Keratinocyte (primary cell): ENCODE measurements at regions not wholly inside any gene's neighbourhood (a gene's known extent, or its start where the extent isn't known, plus 50 kb on each side); places are given as distances from the start of the nearest gene placed in this dataset.
A peak's percentile ranks its signal among the peaks of the same experiment; 100 is the strongest.

Source experiments
- DNase-seq: peaks from one replicate; pipeline ENCODE4 v3.0.0-alpha.2; 2011; ENCODE audit warnings: low read depth, missing footprints, low spot score
- FAIRE-seq: peaks from 2 replicates; lab custom pipeline; 2011; peaks lifted over from hg19 to GRCh38; lab: Jason Lieb, UNC
- H2AFZ ChIP-seq: 2 replicates; pipeline ENCODE4 v1.6.0; 2012; ENCODE audit warnings: low read length, control low read depth, inconsistent platforms; ENCODE audit not compliant: control insufficient read depth
- H3K27ac ChIP-seq: 2 replicates; pipeline ENCODE4 v1.5.1; 2011; ENCODE audit warnings: low read length; ENCODE audit not compliant: control insufficient read depth, insufficient read depth
- H3K27me3 ChIP-seq: 3 replicates; pipeline ENCODE4 v1.6.0; 2011; ENCODE audit warnings: low read length; ENCODE audit not compliant: control insufficient read depth, insufficient read depth; ENCODE audit errors: extremely low read depth
- H3K36me3 ChIP-seq, 2 experiments: 2 replicates in 1 of 2; 3 replicates in 1 of 2; pipeline ENCODE4 v1.5.1; 2011; ENCODE audit warnings: low read length in 2 of 2, mild to moderate bottlenecking in 1 of 2; ENCODE audit not compliant: control insufficient read depth in 2 of 2, insufficient read depth in 2 of 2; ENCODE audit errors: extremely low read depth in 1 of 2
- H3K4me1 ChIP-seq: 3 replicates; pipeline ENCODE4 v1.5.1; 2011; ENCODE audit warnings: low read length; ENCODE audit not compliant: control insufficient read depth, insufficient read depth; ENCODE audit errors: extremely low read depth
- H3K4me2 ChIP-seq: 3 replicates; pipeline ENCODE4 v1.6.0; 2011; ENCODE audit warnings: low read depth, low read length; ENCODE audit not compliant: control insufficient read depth, insufficient read depth; ENCODE audit errors: extremely low read depth
- H3K4me3 ChIP-seq, 3 experiments: fragments of 200-600 bp in 1 of 3; sonication (generic) in 1 of 3; 2 replicates in 2 of 3; 3 replicates in 1 of 3; pipeline ENCODE4 v1.5.1; 2011 to 2016; ENCODE audit warnings: low read length in 3 of 3, mild to moderate bottlenecking in 3 of 3, control low read depth in 2 of 3, inconsistent platforms in 1 of 3, low read depth in 1 of 3, mixed read lengths in 1 of 3, mixed run types in 1 of 3, moderate library complexity in 1 of 3; ENCODE audit not compliant: control insufficient read depth in 2 of 3, insufficient read depth in 2 of 3; ENCODE audit errors: extremely low read depth in 1 of 3
- H3K79me2 ChIP-seq: 2 replicates; pipeline ENCODE4 v1.6.0; 2012; ENCODE audit warnings: low read length; ENCODE audit not compliant: control insufficient read depth, insufficient read depth
- H3K9ac ChIP-seq: 3 replicates; pipeline ENCODE4 v1.6.0; 2011; ENCODE audit warnings: low read length; ENCODE audit not compliant: control insufficient read depth, insufficient read depth; ENCODE audit errors: extremely low read depth
- H3K9me1 ChIP-seq: 3 replicates; pipeline ENCODE4 v1.6.0; 2011; ENCODE audit warnings: low read length; ENCODE audit not compliant: control insufficient read depth, insufficient read depth; ENCODE audit errors: extremely low read depth
- H3K9me3 ChIP-seq: 2 replicates; pipeline ENCODE4 v1.5.1; 2012; ENCODE audit warnings: low read depth, low read length; ENCODE audit not compliant: control insufficient read depth
- H4K20me1 ChIP-seq: 3 replicates; pipeline ENCODE4 v1.6.0; 2011; ENCODE audit warnings: low read length; ENCODE audit not compliant: control insufficient read depth, insufficient read depth; ENCODE audit errors: extremely low read depth
- CTCF ChIP-seq, 3 experiments: IDR thresholded peaks in 1 of 3; conservative IDR thresholded peaks in 1 of 3; optimal IDR thresholded peaks in 1 of 3; 2 replicates in 2 of 3; 3 replicates in 1 of 3; pipeline versions ENCODE3 to v1.5.1; 2011; ENCODE audit warnings: low read length in 3 of 3, mild to moderate bottlenecking in 3 of 3, moderate library complexity in 2 of 3, control low read depth in 1 of 3, inconsistent platforms in 1 of 3; ENCODE audit not compliant: insufficient read depth in 2 of 3; ENCODE audit errors: extremely low read depth in 1 of 3
- EZH2 ChIP-seq: IDR thresholded peaks from one replicate; pipeline ENCODE4 v1.6.1; 2012; ENCODE audit warnings: inconsistent platforms, mild to moderate bottlenecking, low read length, moderate library complexity
- dilution Hi-C: fragments of 300-500 bp; cut with MboI; formaldehyde crosslinking; loops from one replicate; pipeline ENCODE4 v1.7.0; 2020; ENCODE audit warnings: low sequenced_read_pairs; ENCODE audit not compliant: extremely low pct_ligation_motif_present

DNA sequence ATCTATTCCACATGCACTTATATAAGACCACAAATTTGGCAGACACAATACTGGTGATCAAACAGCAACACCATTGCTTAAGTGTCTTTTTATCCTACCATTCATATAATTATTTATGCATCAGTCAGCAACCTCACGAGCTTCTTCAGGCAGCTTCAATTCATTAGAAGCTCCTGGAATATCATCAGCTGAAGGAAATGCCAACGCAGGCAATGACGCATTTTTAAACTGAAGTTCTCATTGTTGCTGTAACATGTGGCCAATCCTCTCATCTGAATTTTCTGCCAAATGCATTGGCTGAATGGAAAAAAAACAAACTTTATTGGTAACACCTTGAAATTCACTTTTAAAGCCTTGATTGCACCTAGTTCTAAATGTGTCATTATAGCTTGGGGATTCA is 376.4 kb upstream of the RGMB start:
- Histone ChIP-seq H4K20me1 (no peaks in the 10 kb centered on the region), H3K9me3 (no peaks in the 10 kb centered on the region), H3K4me2 (no peak overlapping the region), H3K36me3 (no peaks in the 10 kb centered on the region), H3K9ac (no peak overlapping the region), H3K27ac (no peak overlapping the region), H3K4me3 (no peak overlapping the region), H3K27me3 (no peaks in the 10 kb centered on the region), H3K4me1 (no peaks in the 10 kb centered on the region), H2AFZ (no peak overlapping the region), H3K79me2 (no peaks in the 10 kb centered on the region), H3K9me1 (no peaks in the 10 kb centered on the region)
- TF ChIP-seq EZH2 (no peak), CTCF (optimal IDR thresholded peaks at IDR 0.05 in 1 of 3, IDR thresholded peaks at IDR 0.05 in 1 of 3, conservative IDR thresholded peaks at IDR 0.05 in 1 of 3; ENCODE audit: extremely low read depth in 1 of 3, insufficient read depth in 2 of 3, low read length in 3 of 3) (no peak)
- no peak for DNase-seq
- dilution Hi-C loops: no loop called here
- peak; percentile 26 for FAIRE-seq

GRCh38 chr5:98398465-98398864 is 375.0 kb upstream of the RGMB start:
- H2AFZ ChIP-seq: no peak overlapping the region
- H3K4me2 ChIP-seq: no peak overlapping the region
- H3K4me3 ChIP-seq: no peak overlapping the region
- no peak overlapping the region for H3K9ac ChIP-seq
- no peaks in the 10 kb centered on the region for H3K4me1 ChIP-seq
- dilution Hi-C loops: no loop called here
- H3K9me3 ChIP-seq: no peaks in the 10 kb centered on the region
- TF ChIP-seq CTCF (optimal IDR thresholded peaks at IDR 0.05 in 1 of 3, IDR thresholded peaks at IDR 0.05 in 1 of 3, conservative IDR thresholded peaks at IDR 0.05 in 1 of 3; ENCODE audit: extremely low read depth in 1 of 3, insufficient read depth in 2 of 3, low read length in 3 of 3): no peak
- no peak for TF ChIP-seq EZH2
- H3K36me3 ChIP-seq: no peaks in the 10 kb centered on the region
- DNase-seq (no peak), FAIRE-seq (no peak)
- H4K20me1 ChIP-seq: no peaks in the 10 kb centered on the region
- H3K27ac ChIP-seq: no peak overlapping the region
- no peaks in the 10 kb centered on the region for H3K79me2 ChIP-seq
- H3K9me1 ChIP-seq: no peaks in the 10 kb centered on the region
- H3K27me3 ChIP-seq: no peaks in the 10 kb centered on the region
